ENCODE measurements at regions not wholly inside any gene's neighbourhood (a gene's known extent, or its start where the extent isn't known, plus 50 kb on each side); places are given as distances from the start of the nearest gene placed in this dataset.

DNA sequence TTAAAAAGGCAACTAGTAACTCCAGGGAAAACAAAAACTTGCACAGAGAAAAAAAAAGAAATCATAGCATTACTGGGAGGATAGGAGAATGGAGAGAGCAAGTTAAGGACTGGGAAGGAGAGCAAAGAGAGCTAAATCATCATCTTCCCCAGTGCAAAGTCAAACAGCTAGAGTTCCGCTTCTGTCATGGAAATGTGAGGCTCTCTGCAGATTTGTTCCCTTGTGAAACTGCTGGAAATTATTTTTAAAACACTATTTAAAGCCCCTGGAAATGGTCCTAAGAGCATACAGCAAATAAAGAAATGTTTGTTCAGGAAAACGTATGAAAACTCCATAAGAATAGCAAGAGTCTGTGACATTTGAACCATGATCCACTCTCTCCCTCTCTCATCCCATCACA lies 64.6 kb downstream of the CAMK2N1 start:
- dilution Hi-C loops (cut with MboI; ENCODE audit: extremely low pct_ligation_motif_present, low sequenced_read_pairs): no loop called here
- TF ChIP-seq, protein P1, sequence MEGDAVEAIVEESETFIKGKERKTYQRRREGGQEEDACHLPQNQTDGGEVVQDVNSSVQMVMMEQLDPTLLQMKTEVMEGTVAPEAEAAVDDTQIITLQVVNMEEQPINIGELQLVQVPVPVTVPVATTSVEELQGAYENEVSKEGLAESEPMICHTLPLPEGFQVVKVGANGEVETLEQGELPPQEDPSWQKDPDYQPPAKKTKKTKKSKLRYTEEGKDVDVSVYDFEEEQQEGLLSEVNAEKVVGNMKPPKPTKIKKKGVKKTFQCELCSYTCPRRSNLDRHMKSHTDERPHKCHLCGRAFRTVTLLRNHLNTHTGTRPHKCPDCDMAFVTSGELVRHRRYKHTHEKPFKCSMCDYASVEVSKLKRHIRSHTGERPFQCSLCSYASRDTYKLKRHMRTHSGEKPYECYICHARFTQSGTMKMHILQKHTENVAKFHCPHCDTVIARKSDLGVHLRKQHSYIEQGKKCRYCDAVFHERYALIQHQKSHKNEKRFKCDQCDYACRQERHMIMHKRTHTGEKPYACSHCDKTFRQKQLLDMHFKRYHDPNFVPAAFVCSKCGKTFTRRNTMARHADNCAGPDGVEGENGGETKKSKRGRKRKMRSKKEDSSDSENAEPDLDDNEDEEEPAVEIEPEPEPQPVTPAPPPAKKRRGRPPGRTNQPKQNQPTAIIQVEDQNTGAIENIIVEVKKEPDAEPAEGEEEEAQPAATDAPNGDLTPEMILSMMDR (optimal IDR thresholded peaks at IDR 0.05 in 1 of 3, IDR thresholded peaks at IDR 0.05 in 1 of 3, conservative IDR thresholded peaks at IDR 0.05 in 1 of 3; ENCODE audit: extremely low read depth in 1 of 3, insufficient read depth in 2 of 3, low read length in 3 of 3): no peak
- TF ChIP-seq EZH2 (IDR thresholded peaks at IDR 0.05; ENCODE audit: low read length): no peak
- no peaks in the 10 kb centered on the region for H3K36me3 ChIP-seq (ENCODE audit: control insufficient read depth in 2 of 2, extremely low read depth in 1 of 2, insufficient read depth in 2 of 2, low read length in 2 of 2)
- H3K27ac ChIP-seq (ENCODE audit: control insufficient read depth, insufficient read depth, low read length): no peak overlapping the region
- no peak overlapping the region for H3K4me3 ChIP-seq (ENCODE audit: control insufficient read depth in 2 of 3, extremely low read depth in 1 of 3, insufficient read depth in 2 of 3, low read depth in 1 of 3, low read length in 3 of 3)
- no peak overlapping the region for H3K9ac ChIP-seq (ENCODE audit: control insufficient read depth, extremely low read depth, insufficient read depth, low read length)
- no peak overlapping the region for H3K4me2 ChIP-seq (ENCODE audit: control insufficient read depth, extremely low read depth, insufficient read depth, low read depth, low read length)
- no peak for FAIRE-seq
- H3K9me1 ChIP-seq (ENCODE audit: control insufficient read depth, extremely low read depth, insufficient read depth, low read length): no peaks in the 10 kb centered on the region
- DNase-seq (ENCODE audit: low read depth, low spot score): no peak
- peaks cover 1% of the 10 kb centered on the region for H3K4me1 ChIP-seq (ENCODE audit: control insufficient read depth, extremely low read depth, insufficient read depth, low read length)
- H3K9me3 ChIP-seq (ENCODE audit: control insufficient read depth, low read depth, low read length): no peaks in the 10 kb centered on the region
- H3K79me2 ChIP-seq (ENCODE audit: control insufficient read depth, insufficient read depth, low read length): no peaks in the 10 kb centered on the region
- H2AFZ ChIP-seq (ENCODE audit: control insufficient read depth, low read length): no peak overlapping the region
- H4K20me1 ChIP-seq (ENCODE audit: control insufficient read depth, extremely low read depth, insufficient read depth, low read length): no peaks in the 10 kb centered on the region
- H3K27me3 ChIP-seq (ENCODE audit: control insufficient read depth, extremely low read depth, insufficient read depth, low read length): peaks cover 23% of the 10 kb centered on the region

DNA sequence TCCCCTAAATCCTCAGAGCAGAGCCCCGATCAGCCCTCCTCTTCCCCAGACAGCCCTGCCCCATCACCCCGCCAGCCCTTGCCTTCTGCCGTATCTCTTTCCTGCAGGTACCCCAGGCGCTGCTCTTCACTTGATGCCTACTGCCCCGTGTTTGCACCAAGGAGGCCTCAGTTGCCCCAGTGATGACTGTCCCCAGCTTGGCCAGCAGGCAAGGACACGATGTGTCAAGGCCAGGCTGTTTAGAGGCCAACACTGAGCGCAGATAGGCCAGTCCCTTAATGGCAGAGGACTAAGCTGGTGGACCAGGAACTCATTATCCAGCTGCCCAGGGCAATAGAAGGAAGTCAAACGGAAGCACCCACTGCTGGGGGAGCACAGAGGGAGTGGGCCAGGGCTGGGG lies 68.4 kb downstream of the CAMK2N1 start:
- no peak overlapping the region for H3K9ac ChIP-seq (ENCODE audit: control insufficient read depth, extremely low read depth, insufficient read depth, low read length)
- no peaks in the 10 kb centered on the region for H3K9me1 ChIP-seq (ENCODE audit: control insufficient read depth, extremely low read depth, insufficient read depth, low read length)
- no peaks in the 10 kb centered on the region for H3K9me3 ChIP-seq (ENCODE audit: control insufficient read depth, low read depth, low read length)
- DNase-seq (ENCODE audit: low read depth, low spot score) (no peak), FAIRE-seq (no peak)
- no peak overlapping the region for H3K4me3 ChIP-seq (ENCODE audit: control insufficient read depth in 2 of 3, extremely low read depth in 1 of 3, insufficient read depth in 2 of 3, low read depth in 1 of 3, low read length in 3 of 3)
- H4K20me1 ChIP-seq (ENCODE audit: control insufficient read depth, extremely low read depth, insufficient read depth, low read length): no peaks in the 10 kb centered on the region
- H2AFZ ChIP-seq (ENCODE audit: control insufficient read depth, low read length): no peak overlapping the region
- dilution Hi-C loops (cut with MboI; ENCODE audit: extremely low pct_ligation_motif_present, low sequenced_read_pairs): no loop called here
- TF ChIP-seq, protein P1 (optimal IDR thresholded peaks at IDR 0.05 in 1 of 3, IDR thresholded peaks at IDR 0.05 in 1 of 3, conservative IDR thresholded peaks at IDR 0.05 in 1 of 3; ENCODE audit: extremely low read depth in 1 of 3, insufficient read depth in 2 of 3, low read length in 3 of 3): no peak
- no peak for TF ChIP-seq EZH2 (IDR thresholded peaks at IDR 0.05; ENCODE audit: low read length)
- no peaks in the 10 kb centered on the region for H3K4me1 ChIP-seq (ENCODE audit: control insufficient read depth, extremely low read depth, insufficient read depth, low read length)
- peaks cover 23% of the 10 kb centered on the region for H3K27me3 ChIP-seq (ENCODE audit: control insufficient read depth, extremely low read depth, insufficient read depth, low read length)
- no peak overlapping the region for H3K4me2 ChIP-seq (ENCODE audit: control insufficient read depth, extremely low read depth, insufficient read depth, low read depth, low read length)
- H3K36me3 ChIP-seq (ENCODE audit: control insufficient read depth in 2 of 2, extremely low read depth in 1 of 2, insufficient read depth in 2 of 2, low read length in 2 of 2): no peaks in the 10 kb centered on the region
- no peak overlapping the region for H3K27ac ChIP-seq (ENCODE audit: control insufficient read depth, insufficient read depth, low read length)
- no peaks in the 10 kb centered on the region for H3K79me2 ChIP-seq (ENCODE audit: control insufficient read depth, insufficient read depth, low read length)

Measured in keratinocyte (primary cell).